SU-DHL-6 (cell line): ENCODE measurements at regions not wholly inside any gene's neighbourhood (a gene's known extent, or its start where the extent isn't known, plus 50 kb on each side); places are given as distances from the start of the nearest gene placed in this dataset.

ENCODE experiments used
- CTCF ChIP-seq: fragments of 200-600 bp; sonication (generic); IDR thresholded peaks from one replicate; pipeline ENCODE4 v1.5.1; 2017; ENCODE audit warnings: antibody characterized with exemption, mild to moderate bottlenecking, low read length, moderate library complexity; ENCODE audit not compliant: insufficient read depth, poor library complexity, severe bottlenecking
- EZH2phosphoT487 ChIP-seq: fragments of 200-600 bp; sonication (generic), shearing (Covaris generic); conservative IDR thresholded peaks from 2 replicates; pipeline ENCODE4 v1.6.1; 2018; ENCODE audit warnings: mild to moderate bottlenecking, antibody characterized with exemption, low read length, moderate library complexity, mixed read lengths

GRCh38 chr3:31219131-31219843 lies 313.4 kb upstream of the STT3B start:
- TF ChIP-seq CTCF (no peak), EZH2phosphoT487 (no peak)
